GM12878 (cell line): ENCODE measurements at regions not wholly inside any gene's neighbourhood (a gene's known extent, or its start where the extent isn't known, plus 50 kb on each side); places are given as distances from the start of the nearest gene placed in this dataset.

Source experiments
- ATAC-seq: fragments of 200-7000 bp; cut with Tn5 transposase; 3 replicates; pipeline ENCODE4 v1.9.1; 2020; ENCODE audit warnings: mild to moderate bottlenecking, moderate library complexity
- BruUV-seq: library from RNA; stranded (reverse); fragments of 400-500 nt; replicated peaks from 2 replicates; lab custom pipeline; 2021; lab: Mats Ljungman, UMichigan
- CTCF ChIA-PET: fragments of 300-600 bp; sonication (Branson Sonifier 250); formaldehyde crosslinking; extraction: SDS; loops from one replicate; lab custom pipeline; 2021; ENCODE audit warnings: inconsistent platforms; lab: Yijun Ruan, JAX
- POLR2A ChIA-PET: fragments of 350-600 bp; formaldehyde crosslinking; extraction: SDS; loops from one replicate; lab custom pipeline; 2021; ENCODE audit warnings: inconsistent platforms; lab: Charles Lee
- RAD21 ChIA-PET: fragments of 300-600 bp; sonication (Branson Sonifier 250); formaldehyde crosslinking; loops from one replicate; lab custom pipeline; 2023; ENCODE audit warnings: antibody characterized with exemption; ENCODE audit not compliant: unreplicated experiment; lab: Charles Lee
- SMC1A ChIA-PET: fragments of 300-600 bp; sonication (Branson Sonifier 250); formaldehyde crosslinking; loops from one replicate; lab custom pipeline; 2023; ENCODE audit not compliant: unreplicated experiment, uncharacterized antibody; lab: Charles Lee
- DNase-seq: peaks from one replicate; pipeline ENCODE4 v3.0.0-alpha.2; 2011; ENCODE audit warnings: low read depth, low spot score
- FAIRE-seq: peaks from 3 replicates; lab custom pipeline; 2011; peaks lifted over from hg19 to GRCh38; lab: Jason Lieb, UNC
- H2AFZ ChIP-seq: 2 replicates; pipeline ENCODE4 v1.6.0; 2011; ENCODE audit warnings: low read depth, low read length, control low read depth; ENCODE audit not compliant: control insufficient read depth
- H3K27ac ChIP-seq: 2 replicates; pipeline ENCODE4 v1.5.1; 2011; ENCODE audit warnings: control low read depth; ENCODE audit not compliant: control insufficient read depth, insufficient read depth
- H3K27me3 ChIP-seq, 2 experiments: replicated peaks in 1 of 2; 2 replicates each; pipeline versions ENCODE4 v1.6.0 to v1.6.1; 2011; ENCODE audit warnings: low read length in 1 of 2; ENCODE audit not compliant: control insufficient read depth in 2 of 2, insufficient read depth in 2 of 2
- H3K36me3 ChIP-seq, 2 experiments: 2 replicates each; pipeline ENCODE4 v1.5.1; 2011; ENCODE audit warnings: low read length in 1 of 2; ENCODE audit not compliant: control insufficient read depth in 2 of 2, insufficient read depth in 2 of 2
- H3K4me1 ChIP-seq: 2 replicates; pipeline ENCODE4 v1.6.1; 2011; ENCODE audit warnings: mild to moderate bottlenecking, low read length, moderate library complexity, mixed read lengths; ENCODE audit not compliant: control insufficient read depth, insufficient read depth
- H3K4me2 ChIP-seq: 2 replicates; pipeline ENCODE4 v1.6.0; 2011; ENCODE audit warnings: control low read depth; ENCODE audit not compliant: control insufficient read depth, insufficient read depth
- H3K4me3 ChIP-seq: fragments of 200-600 bp; sonication (generic); 2 replicates; pipeline ENCODE4 v1.5.1; 2016
- H3K79me2 ChIP-seq: 2 replicates; pipeline ENCODE4 v1.6.0; 2011; ENCODE audit warnings: low read length; ENCODE audit not compliant: control insufficient read depth, insufficient read depth
- H3K9ac ChIP-seq: 2 replicates; pipeline ENCODE4 v1.8.0; 2011; ENCODE audit warnings: low read length, control low read depth, mixed read lengths; ENCODE audit not compliant: control insufficient read depth, insufficient read depth
- H3K9me3 ChIP-seq: replicated peaks from 3 replicates; pipeline ENCODE4 v1.5.1; 2011; ENCODE audit warnings: mild to moderate bottlenecking, low read length; ENCODE audit not compliant: control insufficient read depth, insufficient read depth
- H4K20me1 ChIP-seq: 2 replicates; pipeline ENCODE4 v1.6.0; 2011; ENCODE audit not compliant: control insufficient read depth, insufficient read depth
- BRCA1 ChIP-seq: IDR thresholded peaks from 2 replicates; pipeline ENCODE4 v1.6.1; 2011; ENCODE audit warnings: low read depth, low read length, improper control_type of control experiment
- CBFB ChIP-seq: IDR thresholded peaks from 2 replicates; pipeline ENCODE4 v1.6.1; 2016; ENCODE audit warnings: antibody characterized with exemption, low read depth
- CREB1 ChIP-seq: IDR thresholded peaks from 2 replicates; pipeline ENCODE4 v1.6.1; 2012; ENCODE audit warnings: low read depth, mild to moderate bottlenecking, inconsistent platforms
- CREM ChIP-seq: IDR thresholded peaks from 2 replicates; pipeline ENCODE4 v1.6.1; 2014; ENCODE audit warnings: antibody characterized with exemption, low read depth
- DPF2 ChIP-seq: fragments of 450-650 bp; IDR thresholded peaks from 2 replicates; pipeline ENCODE4 v1.6.1; 2017; ENCODE audit warnings: mild to moderate bottlenecking
- EGR1 ChIP-seq, 2 experiments: IDR thresholded peaks; 1 replicate in 1 of 2; 2 replicates in 1 of 2; pipeline ENCODE4 v1.6.1; 2011 to 2012; ENCODE audit warnings: low read depth in 2 of 2, low read length in 2 of 2, borderline replicate concordance in 1 of 2, mild to moderate bottlenecking in 1 of 2, moderate library complexity in 1 of 2
- ESRRA ChIP-seq: IDR thresholded peaks from 2 replicates; pipeline ENCODE4 v1.6.1; 2012; ENCODE audit warnings: mild to moderate bottlenecking, low read length, improper control_type of control experiment
- GABPA ChIP-seq: IDR thresholded peaks from 2 replicates; pipeline ENCODE4 v1.6.1; 2014; ENCODE audit warnings: antibody characterized with exemption, low read depth, mild to moderate bottlenecking, inconsistent platforms
- HDGF ChIP-seq: fragments of 450-650 bp; IDR thresholded peaks from 2 replicates; pipeline ENCODE4 v1.6.1; 2016; ENCODE audit warnings: antibody characterized with exemption
- IKZF2 ChIP-seq, 2 experiments: fragments of 450-650 bp; IDR thresholded peaks; 2 replicates each; pipeline ENCODE4 v1.6.1; 2017; ENCODE audit warnings: mild to moderate bottlenecking in 2 of 2, moderate library complexity in 2 of 2
- MYB ChIP-seq: fragments of 150-350 bp; IDR thresholded peaks from 2 replicates; pipeline ENCODE4 v1.6.1; 2014; ENCODE audit warnings: mild to moderate bottlenecking, low read depth, low read length, borderline replicate concordance
- NR2C1 ChIP-seq: fragments of 450-650 bp; IDR thresholded peaks from 2 replicates; pipeline ENCODE4 v1.6.1; 2017; ENCODE audit warnings: antibody characterized with exemption, mild to moderate bottlenecking, moderate library complexity
- POLR2AphosphoS2 ChIP-seq: IDR thresholded peaks from 2 replicates; pipeline ENCODE4 v1.6.1; 2011; ENCODE audit warnings: low read depth, mild to moderate bottlenecking, low read length, improper control_type of control experiment, moderate library complexity
- RB1 ChIP-seq: fragments of 450-650 bp; formaldehyde crosslinking; IDR thresholded peaks from 2 replicates; pipeline ENCODE4 v1.6.1; 2017; ENCODE audit warnings: mild to moderate bottlenecking, borderline replicate concordance
- RFX5 ChIP-seq: IDR thresholded peaks from 2 replicates; pipeline ENCODE4 v1.6.1; 2011; ENCODE audit warnings: low read depth, low read length, improper control_type of control experiment
- SMAD1 ChIP-seq: fragments of 450-650 bp; IDR thresholded peaks from 2 replicates; pipeline ENCODE4 v1.6.1; 2018; ENCODE audit warnings: mild to moderate bottlenecking, low read depth; ENCODE audit not compliant: partially characterized antibody
- SMAD5 ChIP-seq: IDR thresholded peaks from 2 replicates; pipeline ENCODE4 v1.6.1; 2016; ENCODE audit warnings: antibody characterized with exemption, low read depth
- TAF1 ChIP-seq: IDR thresholded peaks from 2 replicates; pipeline ENCODE4 v1.6.1; 2011; ENCODE audit warnings: mild to moderate bottlenecking, low read depth, low read length, borderline replicate concordance
- TCF7 ChIP-seq: IDR thresholded peaks from 2 replicates; pipeline ENCODE4 v1.6.1; 2014; ENCODE audit warnings: antibody characterized with exemption, borderline replicate concordance
- WGBS: methylation state at CpG from one replicate; pipeline ENCODE4 v1.1.6; 2016; ENCODE audit warnings: low lambda C conversion rate; ENCODE audit not compliant: insufficient replicate concordance, insufficient coverage; ENCODE audit errors: missing lambda C conversion rate; 5-methylcytosine and 5-hydroxymethylcytosine counted together
- in situ Hi-C: fragments of 300-500 bp; cut with MboI; formaldehyde crosslinking; loops from 9 replicates; pipeline ENCODE4 v1.14.3; 2018; ENCODE audit warnings: mixed read lengths
- intact Hi-C: fragments of 100-400 bp; cut with micrococcal nuclease; formaldehyde crosslinking; loops from one replicate; pipeline ENCODE4 v1.14.2; 2022; ENCODE audit not compliant: unreplicated experiment
- TF ChIP-seq, protein P1 (sequence below): fragments of 450-650 bp; IDR thresholded peaks from 2 replicates; pipeline ENCODE4 v1.6.1; 2014; ENCODE audit warnings: mild to moderate bottlenecking

DNA sequence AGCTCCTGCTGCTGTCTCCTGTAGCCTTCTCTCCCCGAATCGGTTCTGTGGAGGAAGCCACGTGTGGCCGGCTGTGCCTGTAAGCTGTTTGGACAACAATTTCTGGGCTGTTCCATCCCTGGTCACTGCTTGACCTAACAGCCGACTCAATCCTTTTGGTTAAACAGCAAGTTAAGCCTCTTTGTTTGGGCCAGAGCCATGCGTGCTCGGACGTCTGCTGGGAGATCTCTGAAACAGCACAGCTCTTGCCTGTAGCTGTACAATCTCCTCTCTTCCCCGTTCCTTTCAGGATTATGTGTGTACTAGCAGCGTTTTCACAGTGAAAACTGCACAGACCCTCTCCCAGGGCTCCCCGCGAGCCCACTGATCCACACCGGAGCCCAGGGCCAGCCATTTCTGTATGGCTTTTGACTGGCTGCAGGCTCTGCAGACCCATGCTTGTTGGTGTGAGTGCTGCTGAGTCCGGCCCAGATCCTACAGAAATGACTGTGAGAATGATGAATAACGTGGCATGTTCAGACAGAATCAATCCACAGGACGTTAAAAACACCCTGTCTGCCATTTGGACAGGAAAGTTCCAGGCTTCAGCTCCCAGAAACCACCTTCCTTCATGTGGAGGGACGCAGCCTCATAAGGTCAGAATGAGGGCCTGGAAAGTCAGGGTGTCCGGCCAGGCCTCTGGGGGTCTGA is 428.6 kb upstream of the ADARB2 start:
- WGBS: 40% methylated on average over 18 of the region's 18 CpGs
- no peaks in the 10 kb centered on the region for H4K20me1 ChIP-seq
- DNase-seq (no peak), FAIRE-seq (no peak), ATAC-seq (no peak)
- no peak overlapping the region for H3K4me2 ChIP-seq
- no peak overlapping the region for H3K27ac ChIP-seq
- CTCF ChIA-PET: interaction anchor here (0.5 kb wide), 1 partner anchor 176 kb away, joined by 3 read pairs; no protein-coding TSS in a partner anchor
- H3K4me3 ChIP-seq: no peak overlapping the region
- no peaks in the 10 kb centered on the region for H3K27me3 ChIP-seq
- H3K79me2 ChIP-seq: no peaks in the 10 kb centered on the region
- in situ Hi-C loops: no loop called here
- SMC1A ChIA-PET: no interaction called here
- H3K9me3 ChIP-seq: no peaks in the 10 kb centered on the region
- no TSS peak for BruUV-seq
- POLR2A ChIA-PET: interaction anchor here (0.6 to 0.7 kb wide), 2 partner anchors 14 to 130 kb away, joined by 3 read pairs; no protein-coding TSS in a partner anchor
- no peak for TF ChIP-seq IKZF2 (IDR thresholded peaks at IDR 0.05)
- TF ChIP-seq TCF7: no peak
- TF ChIP-seq POLR2AphosphoS2: no peak
- TF ChIP-seq CREB1: no peak
- TF ChIP-seq RFX5: no peak
- TF ChIP-seq ESRRA: no peak
- TF ChIP-seq MYB: no peak
- TF ChIP-seq RB1: no peak
- no peak for TF ChIP-seq NR2C1
- H3K36me3 ChIP-seq: no peaks in the 10 kb centered on the region
- RAD21 ChIA-PET: no interaction called here
- no peaks in the 10 kb centered on the region for H3K4me1 ChIP-seq
- H2AFZ ChIP-seq: no peak overlapping the region
- intact Hi-C loops: no loop called here
- no peak overlapping the region for H3K9ac ChIP-seq

DNA sequence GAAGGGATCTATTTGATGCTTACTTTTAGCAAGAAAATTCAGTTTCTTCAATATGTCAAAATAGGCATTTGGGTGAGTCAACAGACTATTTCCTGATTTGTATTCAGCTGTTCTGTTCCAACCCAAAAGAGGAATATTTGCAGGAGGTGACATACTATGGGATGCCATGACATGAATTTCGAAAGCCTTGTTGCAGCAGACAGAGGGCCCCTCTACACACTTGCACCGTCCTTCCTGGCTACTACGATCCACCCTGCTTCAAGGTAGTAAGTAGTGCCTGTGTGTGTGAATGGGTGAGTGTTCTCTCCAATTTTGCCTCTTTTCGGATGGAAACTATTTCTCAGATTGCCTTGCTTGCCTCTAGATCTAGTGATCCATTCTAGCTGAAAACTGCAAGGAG is 413.0 kb upstream of the ADARB2 start:
- ChIA-PET POLR2A (no interaction called here), SMC1A (no interaction called here)
- in situ Hi-C loops: no loop called here
- no peak for TF ChIP-seq BRCA1
- no peak for TF ChIP-seq CREM
- TF ChIP-seq DPF2: no peak
- no peak for TF ChIP-seq CBFB
- no peak for TF ChIP-seq RB1
- TF ChIP-seq SMAD5: no peak
- TF ChIP-seq, protein P1, sequence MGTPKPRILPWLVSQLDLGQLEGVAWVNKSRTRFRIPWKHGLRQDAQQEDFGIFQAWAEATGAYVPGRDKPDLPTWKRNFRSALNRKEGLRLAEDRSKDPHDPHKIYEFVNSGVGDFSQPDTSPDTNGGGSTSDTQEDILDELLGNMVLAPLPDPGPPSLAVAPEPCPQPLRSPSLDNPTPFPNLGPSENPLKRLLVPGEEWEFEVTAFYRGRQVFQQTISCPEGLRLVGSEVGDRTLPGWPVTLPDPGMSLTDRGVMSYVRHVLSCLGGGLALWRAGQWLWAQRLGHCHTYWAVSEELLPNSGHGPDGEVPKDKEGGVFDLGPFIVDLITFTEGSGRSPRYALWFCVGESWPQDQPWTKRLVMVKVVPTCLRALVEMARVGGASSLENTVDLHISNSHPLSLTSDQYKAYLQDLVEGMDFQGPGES: no peak
- no peak for TF ChIP-seq HDGF
- no peak for TF ChIP-seq IKZF2 (IDR thresholded peaks at IDR 0.05)
- TF ChIP-seq GABPA: no peak
- TF ChIP-seq SMAD1: no peak
- no peak for TF ChIP-seq TAF1
- TF ChIP-seq EGR1 (IDR thresholded peaks at IDR 0.05; ENCODE audit: borderline replicate concordance in 1 of 2, low read depth in 2 of 2, low read length in 2 of 2): no peak

More for the DNA sequence above, 413.0 kb upstream of the ADARB2 start:
- ATAC-seq (no peak), FAIRE-seq (no peak), DNase-seq (no peak)
- no peak overlapping the region for H3K27ac ChIP-seq
- ChIA-PET RAD21 (no interaction called here), CTCF (interaction anchor here (1.2 kb wide), 1 partner anchor 800 kb away, joined by 3 read pairs; no protein-coding TSS in a partner anchor)
- no peak overlapping the region for H3K9ac ChIP-seq
- H4K20me1 ChIP-seq: no peaks in the 10 kb centered on the region
- no peaks in the 10 kb centered on the region for H3K36me3 ChIP-seq
- H2AFZ ChIP-seq: no peak overlapping the region
- no peak overlapping the region for H3K4me3 ChIP-seq
- H3K27me3 ChIP-seq: no peaks in the 10 kb centered on the region
- no TSS peak for BruUV-seq
- H3K79me2 ChIP-seq: no peaks in the 10 kb centered on the region
- 36% methylated on average over 4 of the region's 4 CpGs for WGBS
- intact Hi-C loops: no loop called here
- H3K9me3 ChIP-seq: no peaks in the 10 kb centered on the region
- H3K4me1 ChIP-seq: no peaks in the 10 kb centered on the region
- H3K4me2 ChIP-seq: no peak overlapping the region
